B cell (primary cell): ENCODE measurements at regions not wholly inside any gene's neighbourhood (a gene's known extent, or its start where the extent isn't known, plus 50 kb on each side); places are given as distances from the start of the nearest gene placed in this dataset.

Source experiments
- ATAC-seq: fragments of 200-7000 bp; cut with Tn5 transposase; one replicate; pipeline ENCODE4 v1.10.0; 2021; ENCODE audit warnings: low read depth, mild to moderate bottlenecking, moderate number of reproducible peaks, moderate library complexity
- CTCF ChIA-PET: fragments of 350-600 bp; sonication (Branson Sonifier 250); formaldehyde crosslinking; loops from one replicate; lab custom pipeline; 2021; ENCODE audit warnings: antibody characterized with exemption, inconsistent platforms; lab: Charles Lee
- POLR2A ChIA-PET: fragments of 350-600 bp; sonication (Branson Sonifier 250); formaldehyde crosslinking; loops from one replicate; lab custom pipeline; 2021; ENCODE audit warnings: antibody characterized with exemption; lab: Charles Lee
- DNase-seq: peaks from one replicate; pipeline ENCODE4 v3.0.0; 2013
- H2AFZ ChIP-seq: 2 replicates; pipeline ENCODE4 v1.6.1; 2012; ENCODE audit warnings: mild to moderate bottlenecking, low read depth, low read length; ENCODE audit not compliant: insufficient read depth, poor library complexity, severe bottlenecking
- H3K27ac ChIP-seq, 2 donors: 1 replicate in 1 of 2; 2 replicates in 1 of 2; pipeline ENCODE4 v1.5.1; 2012 to 2013; ENCODE audit warnings: low read length in 2 of 2, mild to moderate bottlenecking in 2 of 2, moderate library complexity in 1 of 2
- H3K27me3 ChIP-seq, 4 experiments: fragments of 200-600 bp in 1 of 4; sonication (generic) in 1 of 4; replicated peaks in 1 of 4; 1 replicate in 2 of 4; 2 replicates in 2 of 4; pipeline versions ENCODE4 v1.6.1 to v1.7.0; 2013 to 2016; ENCODE audit warnings: low read length in 3 of 4, mild to moderate bottlenecking in 2 of 4, mixed read lengths in 1 of 4, moderate library complexity in 1 of 4; ENCODE audit not compliant: insufficient read depth in 4 of 4, control insufficient read depth in 3 of 4; ENCODE audit errors: control extremely low read depth in 1 of 4
- H3K36me3 ChIP-seq, 2 experiments: replicated peaks in 1 of 2; 1 replicate in 1 of 2; 2 replicates in 1 of 2; pipeline versions ENCODE4 v1.6.1 to v1.7.1; 2013; ENCODE audit warnings: low read length in 1 of 2; ENCODE audit not compliant: insufficient read depth in 2 of 2, control insufficient read depth in 1 of 2; ENCODE audit errors: control extremely low read depth in 1 of 2, extremely low read depth in 1 of 2
- H3K4me1 ChIP-seq, 2 donors: fragments of 200-600 bp in 1 of 2; sonication (generic) in 1 of 2; 1 replicate in 1 of 2; 2 replicates in 1 of 2; pipeline versions ENCODE4 v1.5.1 to v1.6.1; 2013 to 2017; ENCODE audit warnings: low read length in 2 of 2; ENCODE audit not compliant: control insufficient read depth in 2 of 2, insufficient read depth in 2 of 2
- H3K4me2 ChIP-seq: replicated peaks from 2 replicates; pipeline ENCODE3; 2012; ENCODE audit warnings: mild to moderate bottlenecking, low read depth, low read length; ENCODE audit not compliant: poor library complexity, severe bottlenecking
- H3K4me3 ChIP-seq, 5 experiments: fragments of 200-600 bp in 1 of 5; sonication (generic) in 1 of 5; 1 replicate in 3 of 5; 2 replicates in 2 of 5; pipeline versions ENCODE4 v1.5.1 to v1.7.0; 2011 to 2016; ENCODE audit warnings: low read length in 4 of 5, mild to moderate bottlenecking in 4 of 5, low read depth in 2 of 5, control low read depth in 1 of 5, moderate library complexity in 1 of 5; ENCODE audit not compliant: insufficient read depth in 1 of 5; ENCODE audit errors: control extremely low read depth in 1 of 5, extremely low read depth in 1 of 5
- H3K79me2 ChIP-seq: fragments of 200-600 bp; sonication (generic); one replicate; pipeline ENCODE4 v1.6.0; 2016; ENCODE audit warnings: low read length; ENCODE audit not compliant: control insufficient read depth, insufficient read depth
- H3K9ac ChIP-seq: fragments of 200-600 bp; sonication (generic); 2 replicates; pipeline ENCODE4 v1.6.1; 2017; ENCODE audit warnings: mild to moderate bottlenecking, low read length, moderate library complexity
- H3K9me3 ChIP-seq, 3 donors: one replicate each; pipeline versions ENCODE4 v1.6.1 to v1.7.1; 2013; ENCODE audit warnings: low read length in 2 of 3; ENCODE audit not compliant: control insufficient read depth in 2 of 3, insufficient read depth in 1 of 3; ENCODE audit errors: control extremely low read depth in 1 of 3
- H4K20me1 ChIP-seq: 2 replicates; pipeline ENCODE4 v1.6.0; 2012; ENCODE audit warnings: mild to moderate bottlenecking, low read length; ENCODE audit not compliant: insufficient read depth, control insufficient read depth, poor library complexity, severe bottlenecking
- H3K27ac Mint-ChIP-seq: one replicate; pipeline ENCODE4 v1.8.0; 2021; ENCODE audit warnings: mixed read lengths
- H3K27me3 Mint-ChIP-seq: one replicate; pipeline ENCODE4 v1.8.0; 2021; ENCODE audit warnings: mixed read lengths
- H3K4me1 Mint-ChIP-seq: one replicate; pipeline ENCODE4 v1.8.0; 2021; ENCODE audit warnings: mixed read lengths
- H3K4me3 Mint-ChIP-seq: one replicate; pipeline ENCODE4 v1.8.0; 2021; ENCODE audit warnings: mixed read lengths
- H3K9me3 Mint-ChIP-seq: one replicate; pipeline ENCODE4 v1.8.0; 2022; ENCODE audit warnings: mixed read lengths; ENCODE audit not compliant: insufficient read depth
- CTCF ChIP-seq: fragments of 200-600 bp; IDR thresholded peaks from one replicate; pipeline ENCODE4 v1.8.0; 2022; ENCODE audit warnings: antibody characterized with exemption, mild to moderate bottlenecking
- EZH2 ChIP-seq: IDR thresholded peaks from 2 replicates; pipeline ENCODE4 v1.6.1; 2012; ENCODE audit warnings: borderline replicate concordance, low read depth, mild to moderate bottlenecking, moderate library complexity, low read length; ENCODE audit not compliant: insufficient read depth, poor library complexity, severe bottlenecking
- WGBS: methylation state at CpG from one replicate; pipeline ENCODE4 v1.1.5; 2013; ENCODE audit warnings: missing lambda C conversion rate; ENCODE audit not compliant: insufficient coverage; 5-methylcytosine and 5-hydroxymethylcytosine counted together
- intact Hi-C: fragments of 100-400 bp; cut with micrococcal nuclease; formaldehyde crosslinking; loops from one replicate; pipeline ENCODE4 v1.10.0; 2022

GRCh38 chr21:14758849-14759248 lies 212.7 kb upstream of the SAMSN1 start:
- no peaks in the 10 kb centered on the region for H4K20me1 ChIP-seq
- H3K4me1 ChIP-seq: peaks cover 19 to 25% of the 10 kb centered on the region in 2 donors
- H2AFZ ChIP-seq: no peak overlapping the region
- no peak overlapping the region for H3K4me3 ChIP-seq
- no peaks in the 10 kb centered on the region for H3K36me3 ChIP-seq
- TF ChIP-seq EZH2 (no peak), CTCF (no peak)
- no peaks in the 10 kb centered on the region for H3K27me3 Mint-ChIP-seq
- peaks cover 0 to 6% (median 0%) of the 10 kb centered on the region in 3 donors for H3K9me3 ChIP-seq
- no peak for ATAC-seq
- H3K27ac ChIP-seq: no peak overlapping the region
- H3K4me2 ChIP-seq: no peak overlapping the region
- peak overlapping the region; percentile 59 for H3K27ac Mint-ChIP-seq
- CTCF ChIA-PET: interaction anchor here (1.0 kb wide), 1 partner anchor 21 kb away, joined by 3 read pairs; no protein-coding TSS in a partner anchor
- no peaks in the 10 kb centered on the region for H3K27me3 ChIP-seq
- H3K4me1 Mint-ChIP-seq: peaks cover 29% of the 10 kb centered on the region
- POLR2A ChIA-PET: no interaction called here
- peaks cover 15% of the 10 kb centered on the region for H3K79me2 ChIP-seq
- no peak overlapping the region for H3K4me3 Mint-ChIP-seq
- intact Hi-C loops: no loop called here
- no peak overlapping the region for H3K9ac ChIP-seq
- no peaks in the 10 kb centered on the region for H3K9me3 Mint-ChIP-seq
- no peak for DNase-seq

- TF ChIP-seq EZH2 (no peak), CTCF (no peak)
- H3K4me3 Mint-ChIP-seq: no peak overlapping the region
- no peak for ATAC-seq
- Histone ChIP-seq H3K9me3 (peaks cover 0 to 6% (median 0%) of the 10 kb centered on the region in 3 donors), H4K20me1 (no peaks in the 10 kb centered on the region), H3K27me3 (no peaks in the 10 kb centered on the region), H3K4me1 (peaks cover 10 to 17% of the 10 kb centered on the region in 2 donors), H3K79me2 (peaks cover 15% of the 10 kb centered on the region), H2AFZ (no peak overlapping the region), H3K9ac (no peak overlapping the region), H3K36me3 (no peaks in the 10 kb centered on the region), H3K27ac (no peak overlapping the region), H3K4me3 (no peak overlapping the region), H3K4me2 (no peak overlapping the region)
- DNase-seq: no peak
- no peaks in the 10 kb centered on the region for H3K9me3 Mint-ChIP-seq
- CTCF ChIA-PET: interaction anchor here (1.0 kb wide), 1 partner anchor 20 kb away, joined by 3 read pairs; no protein-coding TSS in a partner anchor
- POLR2A ChIA-PET: no interaction called here
- H3K27me3 Mint-ChIP-seq: no peaks in the 10 kb centered on the region
- intact Hi-C loops: no loop called here
- peaks cover 33% of the 10 kb centered on the region for H3K4me1 Mint-ChIP-seq
- peak overlapping the region; percentile 55 for H3K27ac Mint-ChIP-seq
- 93% methylated on average over 5 of the region's 7 CpGs for WGBS
Observed at GRCh38 chr21:14757533-14758327, 211.6 kb upstream of the SAMSN1 start.
